H9 (cell line): ENCODE measurements at regions not wholly inside any gene's neighbourhood (a gene's known extent, or its start where the extent isn't known, plus 50 kb on each side); places are given as distances from the start of the nearest gene placed in this dataset.

Experiments
- DNase-seq: peaks from one replicate; pipeline ENCODE4 v3.0.0-alpha.2; 2017
- H2AFZ ChIP-seq: one replicate; pipeline ENCODE4 v1.6.1; 2013; ENCODE audit warnings: mild to moderate bottlenecking, low read length, control low read depth, moderate library complexity
- H2AK5ac ChIP-seq: 2 replicates; pipeline ENCODE4 v1.6.1; 2013; ENCODE audit warnings: low read length, control low read depth, mixed read lengths; ENCODE audit not compliant: insufficient read length
- H2BK120ac ChIP-seq: one replicate; pipeline ENCODE4 v1.6.1; 2013; ENCODE audit warnings: low read depth, mild to moderate bottlenecking, low read length, control low read depth, inconsistent platforms; ENCODE audit not compliant: poor library complexity, severe bottlenecking
- H2BK12ac ChIP-seq: 2 replicates; pipeline ENCODE4 v1.6.1; 2013; ENCODE audit warnings: low read length, control low read depth, mixed read lengths, low read depth; ENCODE audit not compliant: insufficient read length
- H2BK15ac ChIP-seq: 2 replicates; pipeline ENCODE4 v1.6.1; 2013; ENCODE audit warnings: low read depth, low read length, control low read depth
- H2BK20ac ChIP-seq: one replicate; pipeline ENCODE4 v1.6.1; 2013; ENCODE audit warnings: low read depth, mild to moderate bottlenecking, low read length, control low read depth, inconsistent platforms; ENCODE audit not compliant: poor library complexity, severe bottlenecking
- H2BK5ac ChIP-seq: 2 replicates; pipeline ENCODE4 v1.6.1; 2013; ENCODE audit warnings: low read length, control low read depth, mixed read lengths; ENCODE audit not compliant: insufficient read length
- H3K14ac ChIP-seq: 2 replicates; pipeline ENCODE4 v1.6.1; 2013; ENCODE audit warnings: low read length, control low read depth; ENCODE audit not compliant: insufficient read depth
- H3K18ac ChIP-seq: 2 replicates; pipeline ENCODE4 v1.6.1; 2013; ENCODE audit warnings: low read depth, mild to moderate bottlenecking, mixed read lengths, low read length, control low read depth; ENCODE audit not compliant: insufficient read length
- H3K23ac ChIP-seq: 2 replicates; pipeline ENCODE4 v1.6.1; 2013; ENCODE audit warnings: low read length, control low read depth, mixed read lengths, low read depth; ENCODE audit not compliant: insufficient read length
- H3K23me2 ChIP-seq: 2 replicates; pipeline ENCODE4 v1.6.1; 2013; ENCODE audit warnings: low read depth, mild to moderate bottlenecking, mixed read lengths, low read length, control low read depth; ENCODE audit not compliant: insufficient read length, poor library complexity, severe bottlenecking
- H3K27ac ChIP-seq: 2 replicates; pipeline ENCODE4 v1.5.1; 2013; ENCODE audit warnings: low read length, control low read depth, mixed read lengths, low read depth; ENCODE audit not compliant: insufficient read length
- H3K27me3 ChIP-seq: 2 replicates; pipeline ENCODE4 v1.6.1; 2013; ENCODE audit warnings: low read length, control low read depth, inconsistent platforms; ENCODE audit not compliant: insufficient read depth
- H3K4ac ChIP-seq: 2 replicates; pipeline ENCODE4 v1.6.1; 2013; ENCODE audit warnings: low read depth, mild to moderate bottlenecking, control low read depth, inconsistent platforms, low read length, moderate library complexity
- H3K4me1 ChIP-seq: 2 replicates; pipeline ENCODE4 v1.6.1; 2013; ENCODE audit warnings: low read length, control low read depth, inconsistent platforms; ENCODE audit not compliant: insufficient read depth
- H3K4me2 ChIP-seq: 2 replicates; pipeline ENCODE4 v1.6.1; 2013; ENCODE audit warnings: low read length, control low read depth, mixed read lengths; ENCODE audit not compliant: insufficient read length, insufficient read depth
- H3K56ac ChIP-seq: 2 replicates; pipeline ENCODE4 v1.6.1; 2013; ENCODE audit warnings: low read depth, mild to moderate bottlenecking, mixed read lengths, low read length, control low read depth; ENCODE audit not compliant: insufficient read length
- H3K79me1 ChIP-seq: 2 replicates; pipeline ENCODE4 v1.6.1; 2013; ENCODE audit warnings: low read depth, mild to moderate bottlenecking, moderate library complexity, low read length, control low read depth, inconsistent platforms; ENCODE audit not compliant: insufficient read depth, poor library complexity, severe bottlenecking
- H3K79me2 ChIP-seq: 2 replicates; pipeline ENCODE4 v1.6.1; 2013; ENCODE audit warnings: low read length, control low read depth, inconsistent platforms; ENCODE audit not compliant: insufficient read depth
- H3K9ac ChIP-seq: 2 replicates; pipeline ENCODE4 v1.6.1; 2013; ENCODE audit warnings: low read length, control low read depth, mixed read lengths; ENCODE audit not compliant: insufficient read length; ENCODE audit errors: extremely low read depth
- H3K9me3 ChIP-seq: one replicate; pipeline ENCODE4 v1.6.1; 2013; ENCODE audit warnings: low read depth, low read length, inconsistent platforms; ENCODE audit not compliant: control insufficient read depth
- H3T11ph ChIP-seq: one replicate; pipeline ENCODE4 v1.6.1; 2013; ENCODE audit warnings: mild to moderate bottlenecking, low read length, control low read depth, inconsistent platforms
- H4K20me1 ChIP-seq: one replicate; pipeline ENCODE4 v1.6.1; 2013; ENCODE audit not compliant: control insufficient read depth, insufficient read length, insufficient read depth
- H4K5ac ChIP-seq: 2 replicates; pipeline ENCODE4 v1.6.1; 2013; ENCODE audit warnings: low read depth, mild to moderate bottlenecking, mixed read lengths, low read length, control low read depth; ENCODE audit not compliant: insufficient read length
- H4K8ac ChIP-seq: replicated peaks from 2 replicates; pipeline ENCODE4 v1.6.1; 2013; ENCODE audit warnings: low read length, control low read depth, mixed read lengths, low read depth; ENCODE audit not compliant: insufficient read length
- H4K91ac ChIP-seq: 2 replicates; pipeline ENCODE4 v1.6.1; 2013; ENCODE audit warnings: low read depth, mild to moderate bottlenecking, moderate library complexity, mixed read lengths, low read length, control low read depth; ENCODE audit not compliant: insufficient read length
- H3K27ac Mint-ChIP-seq, 3 experiments: 2 replicates in 2 of 3; 3 replicates in 1 of 3; pipeline ENCODE4 v1.8.0; 2020 to 2021; ENCODE audit warnings: mixed read lengths in 3 of 3, mild to moderate bottlenecking in 1 of 3, moderate library complexity in 1 of 3
- H3K27me3 Mint-ChIP-seq: 2 replicates; pipeline ENCODE4 v1.8.0; 2021; ENCODE audit warnings: low read depth, mild to moderate bottlenecking, moderate library complexity, mixed read lengths
- H3K36me3 Mint-ChIP-seq, 3 experiments: 2 replicates in 2 of 3; 3 replicates in 1 of 3; pipeline ENCODE4 v1.8.0; 2020 to 2021; ENCODE audit warnings: low read depth in 3 of 3, mixed read lengths in 3 of 3; ENCODE audit not compliant: insufficient read depth in 1 of 3
- H3K4me1 Mint-ChIP-seq, 2 experiments: 2 replicates each; pipeline ENCODE4 v1.8.0; 2020; ENCODE audit warnings: mixed read lengths in 2 of 2
- H3K4me3 Mint-ChIP-seq, 2 experiments: 2 replicates in 1 of 2; 3 replicates in 1 of 2; pipeline ENCODE4 v1.8.0; 2020 to 2021; ENCODE audit warnings: mild to moderate bottlenecking in 2 of 2, mixed read lengths in 2 of 2, moderate library complexity in 1 of 2
- H3K9me3 Mint-ChIP-seq, 2 experiments: 2 replicates in 1 of 2; 3 replicates in 1 of 2; pipeline ENCODE4 v1.8.0; 2020; ENCODE audit warnings: mild to moderate bottlenecking in 2 of 2, mixed read lengths in 2 of 2, moderate library complexity in 1 of 2
- WGBS: extraction: QIAGEN DNeasy Blood & Tissue Kit; methylation state at CpG from one replicate; pipeline ENCODE4 v1.1.7; 2013; ENCODE audit warnings: missing lambda C conversion rate, low lambda C conversion rate, mixed read lengths; ENCODE audit not compliant: insufficient read length; ENCODE audit errors: extremely low coverage; 5-methylcytosine and 5-hydroxymethylcytosine counted together
- TF ChIP-seq, protein P1 (sequence below): fragments of 200-600 bp; sonication (generic); conservative IDR thresholded peaks from 3 replicates; pipeline ENCODE4 v1.8.0; 2021; ENCODE audit warnings: antibody characterized with exemption, mild to moderate bottlenecking

DNA sequence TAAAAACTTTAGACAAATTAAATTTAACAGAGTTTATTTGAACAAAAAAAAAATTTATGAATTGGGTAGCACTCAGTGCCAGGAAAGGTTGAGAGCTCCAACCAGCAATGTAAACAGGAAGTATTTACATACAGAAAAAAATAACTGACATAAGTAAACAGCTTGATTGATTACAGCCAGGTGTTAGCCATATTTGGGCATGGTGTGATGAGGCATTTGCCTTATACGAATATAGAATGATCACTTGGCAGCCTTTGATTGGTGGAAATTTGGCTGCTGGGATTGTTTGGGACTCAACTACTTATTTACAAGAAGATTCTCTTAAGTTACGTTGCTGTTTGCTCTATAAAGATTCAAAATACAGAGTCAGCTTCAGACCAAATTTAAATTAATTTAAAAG lies 172.0 kb downstream of the ADAM29 start:
- TF ChIP-seq, protein P1, sequence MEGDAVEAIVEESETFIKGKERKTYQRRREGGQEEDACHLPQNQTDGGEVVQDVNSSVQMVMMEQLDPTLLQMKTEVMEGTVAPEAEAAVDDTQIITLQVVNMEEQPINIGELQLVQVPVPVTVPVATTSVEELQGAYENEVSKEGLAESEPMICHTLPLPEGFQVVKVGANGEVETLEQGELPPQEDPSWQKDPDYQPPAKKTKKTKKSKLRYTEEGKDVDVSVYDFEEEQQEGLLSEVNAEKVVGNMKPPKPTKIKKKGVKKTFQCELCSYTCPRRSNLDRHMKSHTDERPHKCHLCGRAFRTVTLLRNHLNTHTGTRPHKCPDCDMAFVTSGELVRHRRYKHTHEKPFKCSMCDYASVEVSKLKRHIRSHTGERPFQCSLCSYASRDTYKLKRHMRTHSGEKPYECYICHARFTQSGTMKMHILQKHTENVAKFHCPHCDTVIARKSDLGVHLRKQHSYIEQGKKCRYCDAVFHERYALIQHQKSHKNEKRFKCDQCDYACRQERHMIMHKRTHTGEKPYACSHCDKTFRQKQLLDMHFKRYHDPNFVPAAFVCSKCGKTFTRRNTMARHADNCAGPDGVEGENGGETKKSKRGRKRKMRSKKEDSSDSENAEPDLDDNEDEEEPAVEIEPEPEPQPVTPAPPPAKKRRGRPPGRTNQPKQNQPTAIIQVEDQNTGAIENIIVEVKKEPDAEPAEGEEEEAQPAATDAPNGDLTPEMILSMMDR, result no peak

More for the DNA sequence above, 172.0 kb downstream of the ADAM29 start:
- Histone ChIP-seq H3K56ac (no peak overlapping the region), H3K4me1 (no peaks in the 10 kb centered on the region), H2AK5ac (no peak overlapping the region), H3K14ac (no peak overlapping the region), H3K27ac (no peak overlapping the region), H3K9ac (no peak overlapping the region), H3K79me1 (no peaks in the 10 kb centered on the region), H2AFZ (no peak overlapping the region), H4K5ac (no peak overlapping the region), H3K9me3 (no peaks in the 10 kb centered on the region), H2BK12ac (no peak overlapping the region), H3K23ac (no peak overlapping the region), H2BK20ac (no peak overlapping the region), H4K8ac (no peak overlapping the region), H2BK5ac (no peak overlapping the region), H4K20me1 (no peaks in the 10 kb centered on the region), H3T11ph (no peak overlapping the region), H2BK15ac (no peak overlapping the region), H2BK120ac (no peak overlapping the region), H3K18ac (no peak overlapping the region), H3K23me2 (no peaks in the 10 kb centered on the region), H3K4ac (no peak overlapping the region), H4K91ac (no peak overlapping the region), H3K79me2 (no peaks in the 10 kb centered on the region), H3K4me2 (no peak overlapping the region), H3K27me3 (no peaks in the 10 kb centered on the region)
- Mint-ChIP-seq H3K36me3 (peaks cover 0 to 17% (median 2%) of the 10 kb centered on the region in 3 experiments; a peak in 3 of 7 replicates), H3K27me3 (no peaks in the 10 kb centered on the region), H3K9me3 (peaks cover 14 to 17% of the 10 kb centered on the region in 2 experiments), H3K4me3 (no peak overlapping the region), H3K27ac (no peak overlapping the region), H3K4me1 (no peaks in the 10 kb centered on the region)
- no peak for DNase-seq
- WGBS, result no CpG with 5 or more reads among the region's 2 CpGs
